ENCODE measurements at regions not wholly inside any gene's neighbourhood (a gene's known extent, or its start where the extent isn't known, plus 50 kb on each side); places are given as distances from the start of the nearest gene placed in this dataset.

- Mint-ChIP-seq H3K9me3 (no peaks in the 10 kb centered on the region), H3K27ac (no peak overlapping the region), H3K4me3 (no peak overlapping the region), H3K36me3 (ENCODE audit: low read depth) (no peaks in the 10 kb centered on the region), H3K27me3 (ENCODE audit: insufficient read depth) (peaks cover 4% of the 10 kb centered on the region), H3K4me1 (ENCODE audit: low read depth) (no peaks in the 10 kb centered on the region)
- TF ChIP-seq, protein P1, sequence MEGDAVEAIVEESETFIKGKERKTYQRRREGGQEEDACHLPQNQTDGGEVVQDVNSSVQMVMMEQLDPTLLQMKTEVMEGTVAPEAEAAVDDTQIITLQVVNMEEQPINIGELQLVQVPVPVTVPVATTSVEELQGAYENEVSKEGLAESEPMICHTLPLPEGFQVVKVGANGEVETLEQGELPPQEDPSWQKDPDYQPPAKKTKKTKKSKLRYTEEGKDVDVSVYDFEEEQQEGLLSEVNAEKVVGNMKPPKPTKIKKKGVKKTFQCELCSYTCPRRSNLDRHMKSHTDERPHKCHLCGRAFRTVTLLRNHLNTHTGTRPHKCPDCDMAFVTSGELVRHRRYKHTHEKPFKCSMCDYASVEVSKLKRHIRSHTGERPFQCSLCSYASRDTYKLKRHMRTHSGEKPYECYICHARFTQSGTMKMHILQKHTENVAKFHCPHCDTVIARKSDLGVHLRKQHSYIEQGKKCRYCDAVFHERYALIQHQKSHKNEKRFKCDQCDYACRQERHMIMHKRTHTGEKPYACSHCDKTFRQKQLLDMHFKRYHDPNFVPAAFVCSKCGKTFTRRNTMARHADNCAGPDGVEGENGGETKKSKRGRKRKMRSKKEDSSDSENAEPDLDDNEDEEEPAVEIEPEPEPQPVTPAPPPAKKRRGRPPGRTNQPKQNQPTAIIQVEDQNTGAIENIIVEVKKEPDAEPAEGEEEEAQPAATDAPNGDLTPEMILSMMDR (IDR thresholded peaks at IDR 0.05), result no peak
- DNase-seq, result no peak
Observed at GRCh38 chr16:49919327-49919726, 63.4 kb upstream of the ZNF423 start.

DNA sequence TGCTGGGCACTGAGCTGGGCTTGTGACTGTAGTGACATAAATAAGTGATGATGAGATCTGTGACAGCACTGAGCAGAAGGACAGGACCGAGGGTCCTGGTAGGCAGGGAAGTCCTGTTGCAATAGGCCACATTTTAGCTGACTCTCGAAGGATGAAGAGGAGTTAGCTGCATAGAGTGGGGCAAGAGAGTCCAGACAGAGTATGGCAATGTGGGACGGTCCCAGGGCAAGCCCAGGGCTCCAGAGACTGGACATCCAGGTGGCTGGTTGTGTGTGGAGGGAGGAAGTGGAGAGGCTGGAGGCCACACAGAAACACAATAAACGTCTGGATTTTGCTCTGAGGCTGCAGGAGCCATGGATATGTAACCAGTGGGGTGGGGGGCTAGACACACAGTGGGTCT, 64.5 kb upstream of the ZNF423 start:
- no peaks in the 10 kb centered on the region for H3K36me3 Mint-ChIP-seq (ENCODE audit: low read depth)
- H3K4me3 Mint-ChIP-seq, result no peak overlapping the region

GRCh38 chr16:49921106-49921505, 65.2 kb upstream of the ZNF423 start:
- no peak for DNase-seq
- Mint-ChIP-seq H3K27ac (no peak overlapping the region), H3K4me1 (ENCODE audit: low read depth) (no peaks in the 10 kb centered on the region), H3K9me3 (no peaks in the 10 kb centered on the region), H3K27me3 (ENCODE audit: insufficient read depth) (peaks cover 4% of the 10 kb centered on the region; the same call in 1 of the 2 replicates), H3K36me3 (ENCODE audit: low read depth) (no peaks in the 10 kb centered on the region), H3K4me3 (no peak overlapping the region)
- TF ChIP-seq, protein P1 (IDR thresholded peaks at IDR 0.05), result no peak

More for the DNA sequence above, 64.5 kb upstream of the ZNF423 start:
- no peaks in the 10 kb centered on the region for H3K9me3 Mint-ChIP-seq
- H3K4me1 Mint-ChIP-seq (ENCODE audit: low read depth), result no peaks in the 10 kb centered on the region
- peaks cover 4% of the 10 kb centered on the region; the same call in 1 of the 2 replicates for H3K27me3 Mint-ChIP-seq (ENCODE audit: insufficient read depth)
- TF ChIP-seq, protein P1 (IDR thresholded peaks at IDR 0.05), result no peak
- DNase-seq, result no peak
- no peak overlapping the region for H3K27ac Mint-ChIP-seq

DNA sequence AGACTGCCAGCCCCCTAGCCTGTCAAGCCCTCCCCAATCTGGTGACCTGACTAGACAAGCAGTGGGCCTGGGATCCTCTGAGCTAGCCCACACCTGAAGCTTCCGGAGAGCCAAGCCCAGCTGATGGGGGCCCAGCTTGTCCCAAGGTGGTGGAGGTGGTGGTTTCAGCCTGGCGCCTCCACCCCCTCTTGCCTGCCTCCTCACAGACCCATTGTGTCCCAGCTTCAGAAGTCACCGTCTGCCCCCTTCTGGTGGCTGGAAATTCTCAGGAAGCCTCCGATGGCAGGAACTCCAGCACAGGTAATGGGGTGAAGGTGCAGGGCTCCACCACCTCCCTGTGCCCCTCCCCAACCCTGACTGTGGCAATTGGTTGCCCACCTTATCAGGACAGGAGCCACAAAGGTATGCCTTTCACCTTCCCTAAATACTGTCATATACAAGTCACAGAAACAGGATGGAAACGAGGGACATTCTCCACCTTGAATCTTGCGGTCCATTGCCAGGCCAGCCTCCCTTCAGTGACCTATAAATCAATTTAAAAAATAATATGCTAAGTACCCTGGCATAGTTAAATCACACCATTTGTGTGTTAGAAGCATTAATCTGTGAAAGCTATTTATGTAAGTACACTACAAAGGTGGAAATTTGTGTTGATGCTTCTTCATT, 66.0 kb upstream of the ZNF423 start:
- H3K27me3 Mint-ChIP-seq (ENCODE audit: insufficient read depth), result peaks cover 4% of the 10 kb centered on the region; the same call in 1 of the 2 replicates
- H3K36me3 Mint-ChIP-seq (ENCODE audit: low read depth), result no peaks in the 10 kb centered on the region
- DNase-seq, result peak; percentile 6
- no peaks in the 10 kb centered on the region for H3K4me1 Mint-ChIP-seq (ENCODE audit: low read depth)
- H3K27ac Mint-ChIP-seq, result no peak overlapping the region
- H3K4me3 Mint-ChIP-seq, result no peak overlapping the region
- TF ChIP-seq, protein P1 (IDR thresholded peaks at IDR 0.05), result peak; percentile 67
- no peaks in the 10 kb centered on the region for H3K9me3 Mint-ChIP-seq

GRCh38 chr16:49923411-49923810, 67.5 kb upstream of the ZNF423 start:
- Mint-ChIP-seq H3K9me3 (no peaks in the 10 kb centered on the region), H3K4me3 (peak overlapping the region; percentile 19; the same call in 1 of the 2 replicates), H3K4me1 (ENCODE audit: low read depth) (no peaks in the 10 kb centered on the region), H3K36me3 (ENCODE audit: low read depth) (no peaks in the 10 kb centered on the region), H3K27me3 (ENCODE audit: insufficient read depth) (peaks cover 9% of the 10 kb centered on the region), H3K27ac (no peak overlapping the region)
- no peak for DNase-seq
- TF ChIP-seq, protein P1 (IDR thresholded peaks at IDR 0.05), result no peak

Measured in HFFc6 (cell line).